SKM-1 (cell line): ENCODE measurements at regions not wholly inside any gene's neighbourhood (a gene's known extent, or its start where the extent isn't known, plus 50 kb on each side); places are given as distances from the start of the nearest gene placed in this dataset.

ENCODE experiments used
- DNase-seq: peaks from one replicate; lab custom pipeline; 2025; ENCODE audit not compliant: unreplicated experiment; lab: John Stamatoyannopoulos, UW

DNA sequence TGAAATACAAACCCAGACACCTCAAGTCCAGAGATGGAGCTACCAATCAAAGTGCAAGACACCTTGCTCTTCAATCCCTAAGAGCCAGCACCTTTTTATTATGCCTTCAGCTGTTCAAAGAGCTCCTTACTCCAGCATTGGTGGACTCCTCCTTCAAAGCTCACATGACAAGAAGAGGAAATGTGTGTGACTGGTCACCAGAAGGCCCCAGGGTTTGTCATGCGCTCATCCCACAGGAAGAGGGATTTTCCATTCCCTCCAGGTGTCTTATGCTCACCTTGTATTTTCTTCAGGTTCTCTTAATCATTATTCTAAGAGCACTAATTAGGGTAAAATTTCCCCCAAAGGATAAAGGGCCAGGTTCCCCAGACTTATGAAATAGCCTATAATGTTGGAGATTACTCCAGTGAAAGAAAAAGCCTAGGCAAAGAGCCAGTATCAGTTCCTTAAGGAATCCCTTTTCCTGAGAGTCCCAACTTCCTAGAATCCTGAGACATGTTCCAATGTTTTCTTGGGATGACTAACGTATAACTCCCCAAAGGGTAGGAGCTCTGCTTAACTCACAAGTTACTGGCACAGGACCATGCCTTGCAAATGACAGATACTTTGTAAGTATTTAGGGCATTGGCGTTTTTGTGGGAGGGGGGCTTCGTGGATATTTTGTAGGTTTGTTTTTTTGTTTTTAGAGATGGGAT lies 56.9 kb upstream of the SOX9 start:
- no peak for DNase-seq

DNA sequence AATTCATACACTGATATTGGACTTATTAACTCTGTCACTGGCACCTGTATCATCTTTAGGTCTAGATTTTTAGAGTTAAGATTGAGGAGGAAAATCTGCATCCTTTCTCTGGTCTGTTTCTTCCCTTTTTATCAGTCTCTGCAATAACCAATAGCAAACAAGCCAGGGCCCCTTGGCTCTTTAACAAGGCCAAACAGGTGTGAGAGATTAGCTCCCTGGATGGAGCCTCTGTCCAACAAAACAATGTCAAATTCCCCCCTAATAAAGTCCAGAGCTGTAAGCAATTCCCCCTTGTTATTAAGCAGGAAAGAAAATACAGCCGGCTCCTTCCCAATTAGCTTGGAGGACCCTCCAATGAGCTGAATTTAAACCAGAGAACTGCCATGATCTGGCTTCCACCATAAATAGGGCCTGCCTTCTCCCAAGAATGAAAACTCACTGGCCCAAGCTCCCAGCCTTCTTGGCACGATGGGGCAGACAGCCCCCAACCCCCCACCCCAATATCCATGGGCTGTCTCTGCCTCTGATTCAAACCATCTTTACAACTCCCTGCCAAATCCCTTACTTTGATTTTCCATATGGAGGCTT lies 56.1 kb upstream of the SOX9 start:
- DNase-seq: no peak

DNA sequence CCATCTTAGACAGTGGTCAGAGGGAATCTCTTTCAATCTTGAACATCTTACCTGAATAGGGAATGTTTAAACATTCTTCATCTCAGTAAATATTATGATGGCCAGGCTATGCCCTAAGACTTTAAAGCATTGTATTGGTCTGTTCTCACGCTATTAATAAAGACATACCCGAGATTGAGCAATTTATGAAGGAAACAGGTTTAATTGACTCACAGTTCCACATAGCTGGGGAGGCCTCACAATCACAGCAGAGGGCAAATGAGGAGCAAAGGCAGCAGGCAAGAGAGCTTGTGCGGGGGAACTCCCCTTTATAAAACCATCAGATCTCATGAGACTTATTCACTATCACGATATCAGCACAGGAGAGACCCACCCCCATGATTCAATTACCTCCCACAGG lies 55.3 kb upstream of the SOX9 start:
- no peak for DNase-seq

DNA sequence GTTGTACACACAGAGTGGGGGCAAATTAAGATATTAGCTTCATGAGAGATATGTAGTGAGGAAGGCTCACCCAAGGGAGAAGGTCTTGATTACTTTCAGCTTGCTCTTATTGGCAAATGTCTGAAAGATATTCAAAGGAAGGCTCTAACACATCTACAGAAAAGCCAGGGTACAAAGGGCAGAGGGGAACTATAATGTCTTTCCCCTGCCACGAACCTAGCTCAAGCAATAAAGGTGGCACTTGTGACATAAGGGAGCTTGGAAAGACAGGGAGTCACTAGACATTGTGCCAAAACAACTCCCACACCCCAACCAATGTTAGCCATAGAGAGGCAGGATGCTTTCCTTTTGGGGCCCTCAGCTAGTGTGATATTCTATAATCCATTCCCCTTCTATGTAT lies 52.2 kb upstream of the SOX9 start:
- DNase-seq: no peak

DNA sequence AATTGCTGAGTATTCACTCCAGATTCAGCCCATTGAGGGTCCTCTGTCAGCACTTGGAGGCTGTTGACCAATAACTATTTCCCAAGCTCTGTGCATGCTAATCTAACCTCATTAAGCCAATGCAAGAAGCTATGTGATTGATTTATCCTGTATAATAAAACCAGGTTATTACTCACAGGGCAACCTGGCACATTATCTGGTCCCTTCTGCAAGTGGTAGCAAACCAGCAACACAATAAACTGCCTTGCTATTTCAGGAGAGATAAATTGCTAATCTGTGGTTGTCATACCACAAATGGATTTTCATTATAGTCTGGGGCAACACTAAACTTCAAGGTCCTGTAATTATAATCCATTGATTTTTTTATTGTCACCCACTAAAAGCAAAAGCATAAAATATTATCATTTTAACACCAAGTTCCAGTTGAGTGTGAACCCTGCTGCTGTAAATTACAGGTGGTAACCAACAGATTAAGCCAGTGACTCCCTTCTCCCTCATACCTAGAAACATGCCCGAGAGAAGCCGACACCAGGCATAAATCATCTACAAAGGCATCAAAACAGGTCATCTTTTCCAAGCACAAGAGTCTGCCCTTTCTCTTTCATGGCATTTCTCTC lies 51.1 kb upstream of the SOX9 start:
- no peak for DNase-seq
